Suprapubic skin (tissue), 3 donors: ENCODE measurements at regions not wholly inside any gene's neighbourhood (a gene's known extent, or its start where the extent isn't known, plus 50 kb on each side); places are given as distances from the start of the nearest gene placed in this dataset.

Experiments used
- POLR2A ChIP-seq, 2 donors: fragments of 450-650 bp; IDR thresholded peaks; one replicate each; pipeline ENCODE4 v1.6.1; 2017; ENCODE audit warnings: antibody characterized with exemption in 2 of 2, mild to moderate bottlenecking in 2 of 2, moderate library complexity in 2 of 2
- TF ChIP-seq, protein P1 (sequence below), 2 donors: fragments of 200-600 bp in 1 of 2; fragments of 450-650 bp in 1 of 2; sonication (generic) in 1 of 2; IDR thresholded peaks; one replicate each; pipeline ENCODE4 v1.5.1; 2016 to 2019; ENCODE audit warnings: antibody characterized with exemption in 2 of 2, mild to moderate bottlenecking in 1 of 2, moderate library complexity in 1 of 2

DNA sequence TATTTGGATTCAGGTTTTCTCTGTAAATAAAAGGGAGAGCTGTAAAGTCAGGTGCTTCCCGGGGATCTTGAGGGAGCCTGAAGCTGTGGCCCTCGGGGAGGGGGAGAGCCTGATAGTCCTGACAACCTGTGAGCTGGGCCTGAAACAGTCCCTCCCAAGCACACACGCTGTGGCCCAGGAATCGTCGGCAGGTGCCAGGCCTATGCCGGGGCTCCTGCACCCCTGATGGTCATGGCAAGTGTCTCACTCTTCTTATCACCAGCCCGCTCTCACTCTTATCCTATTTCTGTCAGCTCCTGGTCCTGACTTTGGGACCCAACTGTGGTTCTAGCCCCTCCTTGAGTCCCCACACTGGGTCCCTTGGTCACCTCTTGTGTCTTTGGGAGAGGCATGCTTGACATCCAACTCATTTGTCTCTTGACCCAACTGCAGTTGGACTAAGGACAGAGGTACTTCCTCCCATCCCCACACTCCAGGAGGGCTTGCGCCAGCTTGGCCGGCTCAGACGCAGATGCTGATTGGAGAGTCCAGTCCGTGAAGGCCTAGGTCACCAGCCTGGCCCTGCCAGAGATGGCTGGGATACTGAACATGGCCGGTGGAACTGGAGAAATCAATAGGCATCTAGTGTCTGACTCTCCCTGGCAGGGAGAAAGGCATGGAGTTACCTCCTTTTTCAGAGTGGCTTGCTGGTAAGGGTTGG lies 170.5 kb upstream of the WSCD1 start:
- TF ChIP-seq, protein P1, sequence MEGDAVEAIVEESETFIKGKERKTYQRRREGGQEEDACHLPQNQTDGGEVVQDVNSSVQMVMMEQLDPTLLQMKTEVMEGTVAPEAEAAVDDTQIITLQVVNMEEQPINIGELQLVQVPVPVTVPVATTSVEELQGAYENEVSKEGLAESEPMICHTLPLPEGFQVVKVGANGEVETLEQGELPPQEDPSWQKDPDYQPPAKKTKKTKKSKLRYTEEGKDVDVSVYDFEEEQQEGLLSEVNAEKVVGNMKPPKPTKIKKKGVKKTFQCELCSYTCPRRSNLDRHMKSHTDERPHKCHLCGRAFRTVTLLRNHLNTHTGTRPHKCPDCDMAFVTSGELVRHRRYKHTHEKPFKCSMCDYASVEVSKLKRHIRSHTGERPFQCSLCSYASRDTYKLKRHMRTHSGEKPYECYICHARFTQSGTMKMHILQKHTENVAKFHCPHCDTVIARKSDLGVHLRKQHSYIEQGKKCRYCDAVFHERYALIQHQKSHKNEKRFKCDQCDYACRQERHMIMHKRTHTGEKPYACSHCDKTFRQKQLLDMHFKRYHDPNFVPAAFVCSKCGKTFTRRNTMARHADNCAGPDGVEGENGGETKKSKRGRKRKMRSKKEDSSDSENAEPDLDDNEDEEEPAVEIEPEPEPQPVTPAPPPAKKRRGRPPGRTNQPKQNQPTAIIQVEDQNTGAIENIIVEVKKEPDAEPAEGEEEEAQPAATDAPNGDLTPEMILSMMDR (IDR thresholded peaks at IDR 0.05): no peak
- TF ChIP-seq POLR2A (IDR thresholded peaks at IDR 0.05): no peak
